Adrenal gland (tissue), 5 donors: ENCODE measurements at regions not wholly inside any gene's neighbourhood (a gene's known extent, or its start where the extent isn't known, plus 50 kb on each side); places are given as distances from the start of the nearest gene placed in this dataset.

ENCODE experiments used
- POLR2A ChIP-seq, 2 donors: fragments of 450-650 bp; IDR thresholded peaks; one replicate each; pipeline ENCODE4 v1.6.1; 2017; ENCODE audit warnings: antibody characterized with exemption in 2 of 2, mild to moderate bottlenecking in 2 of 2, moderate library complexity in 1 of 2
- TF ChIP-seq, protein P1 (sequence below), 6 experiments: fragments of 450-650 bp in 4 of 6; fragments of 200-600 bp in 2 of 6; sonication (generic) in 1 of 6; IDR thresholded peaks; 1 replicate in 5 of 6; 2 replicates in 1 of 6; pipeline versions ENCODE4 v1.5.1 to v1.8.0; 2016 to 2021; ENCODE audit warnings: antibody characterized with exemption in 6 of 6, mild to moderate bottlenecking in 2 of 6, moderate library complexity in 1 of 6
- donor health status: DM: no; HTN: no; CAD: no.

DNA sequence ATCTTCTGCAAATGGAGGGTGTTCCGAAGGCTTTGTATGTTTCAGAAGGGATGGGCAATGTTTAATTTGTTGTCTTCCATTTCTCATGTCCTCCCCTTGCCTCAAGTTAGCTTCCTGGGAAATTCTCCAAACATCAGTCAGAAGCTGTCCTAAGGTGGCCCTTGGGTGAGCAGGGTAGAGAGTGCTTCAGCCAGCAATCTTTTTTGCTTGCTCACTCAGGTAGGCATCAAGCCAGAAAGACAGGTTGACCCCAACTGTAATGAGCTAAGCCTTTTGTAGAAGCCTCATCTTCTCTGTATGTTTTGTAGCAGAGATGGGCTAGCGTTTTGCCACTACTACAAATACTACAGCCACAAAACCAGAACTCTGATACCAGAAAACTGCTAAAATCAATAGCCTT, 321.5 kb upstream of the FAM78B start:
- TF ChIP-seq, protein P1, sequence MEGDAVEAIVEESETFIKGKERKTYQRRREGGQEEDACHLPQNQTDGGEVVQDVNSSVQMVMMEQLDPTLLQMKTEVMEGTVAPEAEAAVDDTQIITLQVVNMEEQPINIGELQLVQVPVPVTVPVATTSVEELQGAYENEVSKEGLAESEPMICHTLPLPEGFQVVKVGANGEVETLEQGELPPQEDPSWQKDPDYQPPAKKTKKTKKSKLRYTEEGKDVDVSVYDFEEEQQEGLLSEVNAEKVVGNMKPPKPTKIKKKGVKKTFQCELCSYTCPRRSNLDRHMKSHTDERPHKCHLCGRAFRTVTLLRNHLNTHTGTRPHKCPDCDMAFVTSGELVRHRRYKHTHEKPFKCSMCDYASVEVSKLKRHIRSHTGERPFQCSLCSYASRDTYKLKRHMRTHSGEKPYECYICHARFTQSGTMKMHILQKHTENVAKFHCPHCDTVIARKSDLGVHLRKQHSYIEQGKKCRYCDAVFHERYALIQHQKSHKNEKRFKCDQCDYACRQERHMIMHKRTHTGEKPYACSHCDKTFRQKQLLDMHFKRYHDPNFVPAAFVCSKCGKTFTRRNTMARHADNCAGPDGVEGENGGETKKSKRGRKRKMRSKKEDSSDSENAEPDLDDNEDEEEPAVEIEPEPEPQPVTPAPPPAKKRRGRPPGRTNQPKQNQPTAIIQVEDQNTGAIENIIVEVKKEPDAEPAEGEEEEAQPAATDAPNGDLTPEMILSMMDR (IDR thresholded peaks at IDR 0.05): no peak
- TF ChIP-seq POLR2A (IDR thresholded peaks at IDR 0.05): no peak
